HG02870 (cell line): ENCODE measurements at regions not wholly inside any gene's neighbourhood (a gene's known extent, or its start where the extent isn't known, plus 50 kb on each side); places are given as distances from the start of the nearest gene placed in this dataset.

Experiments
- ATAC-seq: cut with Tn5 transposase; IDR thresholded peaks from one replicate; pipeline ENCODE4 v1.9.1; 2021; ENCODE audit warnings: mild to moderate bottlenecking, moderate library complexity; ENCODE audit not compliant: unreplicated experiment

- ATAC-seq: peak; percentile 85
These were observed 218.1 kb upstream of the SOX4 start for GRCh38 chr6:21375151-21376116.

- no peak for ATAC-seq
These were observed 216.2 kb upstream of the SOX4 start for GRCh38 chr6:21377356-21377755.

GRCh38 chr6:21381331-21381963 lies 212.1 kb upstream of the SOX4 start:
- no peak for ATAC-seq

- ATAC-seq: no peak
These were observed 210.6 kb upstream of the SOX4 start for GRCh38 chr6:21382821-21383449.

- no peak for ATAC-seq
These were observed 210.0 kb upstream of the SOX4 start for GRCh38 chr6:21383450-21384085.

GRCh38 chr6:21384216-21384615 lies 209.3 kb upstream of the SOX4 start:
- no peak for ATAC-seq

GRCh38 chr6:21386744-21387143 lies 206.8 kb upstream of the SOX4 start:
- no peak for ATAC-seq

- no peak for ATAC-seq
These were observed 202.9 kb upstream of the SOX4 start for GRCh38 chr6:21390532-21391213.

- no peak for ATAC-seq
These were observed 201.4 kb upstream of the SOX4 start for GRCh38 chr6:21392177-21392576.

- no peak for ATAC-seq
These were observed 199.9 kb upstream of the SOX4 start for GRCh38 chr6:21393441-21394165.

GRCh38 chr6:21395121-21395520 lies 198.4 kb upstream of the SOX4 start:
- ATAC-seq: no peak

- ATAC-seq: no peak
These were observed 197.2 kb upstream of the SOX4 start for GRCh38 chr6:21396313-21396712.

- no peak for ATAC-seq
These were observed 194.7 kb upstream of the SOX4 start for GRCh38 chr6:21398741-21399325.

GRCh38 chr6:21402368-21402767 lies 191.2 kb upstream of the SOX4 start:
- ATAC-seq: peak; percentile 81

- ATAC-seq: peak; percentile 52
These were observed 189.0 kb upstream of the SOX4 start for GRCh38 chr6:21404577-21404976.

GRCh38 chr6:21406316-21406715 lies 187.2 kb upstream of the SOX4 start:
- ATAC-seq: no peak

- no peak for ATAC-seq
These were observed 184.3 kb upstream of the SOX4 start for GRCh38 chr6:21409231-21409630.

- no peak for ATAC-seq
These were observed 180.1 kb upstream of the SOX4 start for GRCh38 chr6:21413428-21413827.

- no peak for ATAC-seq
These were observed 179.5 kb upstream of the SOX4 start for GRCh38 chr6:21414065-21414464.
